22Rv1 (cell line): ENCODE measurements at regions not wholly inside any gene's neighbourhood (a gene's known extent, or its start where the extent isn't known, plus 50 kb on each side); places are given as distances from the start of the nearest gene placed in this dataset.

Experiments used
- ZFX ChIP-seq: fragments of 450-650 bp; IDR thresholded peaks from 2 replicates; pipeline ENCODE4 v1.6.1; 2017; ENCODE audit warnings: antibody characterized with exemption, borderline replicate concordance
- TF ChIP-seq, protein P1 (sequence below): fragments of 450-650 bp; IDR thresholded peaks from 2 replicates; pipeline ENCODE4 v1.5.1; 2017; ENCODE audit warnings: mild to moderate bottlenecking

DNA sequence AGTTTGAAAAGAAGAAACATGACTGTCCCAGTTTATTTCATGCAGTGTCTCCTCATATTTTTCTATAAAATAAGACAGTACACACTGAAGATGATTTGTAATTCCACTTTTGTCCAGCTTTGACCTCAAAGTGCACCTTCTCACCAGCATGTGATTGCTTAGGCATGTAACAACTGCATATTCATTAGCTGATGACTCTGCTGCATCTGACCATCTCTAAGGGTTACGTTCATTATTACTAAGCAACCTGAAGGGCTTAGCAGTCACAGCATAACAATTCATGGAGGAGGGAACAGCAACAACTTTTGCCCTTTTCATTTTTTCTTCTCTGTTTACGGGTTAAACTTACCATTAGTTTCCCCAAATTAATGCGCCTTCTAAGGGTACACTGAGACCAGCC, 330.6 kb upstream of the PIK3C3 start:
- TF ChIP-seq, protein P1, sequence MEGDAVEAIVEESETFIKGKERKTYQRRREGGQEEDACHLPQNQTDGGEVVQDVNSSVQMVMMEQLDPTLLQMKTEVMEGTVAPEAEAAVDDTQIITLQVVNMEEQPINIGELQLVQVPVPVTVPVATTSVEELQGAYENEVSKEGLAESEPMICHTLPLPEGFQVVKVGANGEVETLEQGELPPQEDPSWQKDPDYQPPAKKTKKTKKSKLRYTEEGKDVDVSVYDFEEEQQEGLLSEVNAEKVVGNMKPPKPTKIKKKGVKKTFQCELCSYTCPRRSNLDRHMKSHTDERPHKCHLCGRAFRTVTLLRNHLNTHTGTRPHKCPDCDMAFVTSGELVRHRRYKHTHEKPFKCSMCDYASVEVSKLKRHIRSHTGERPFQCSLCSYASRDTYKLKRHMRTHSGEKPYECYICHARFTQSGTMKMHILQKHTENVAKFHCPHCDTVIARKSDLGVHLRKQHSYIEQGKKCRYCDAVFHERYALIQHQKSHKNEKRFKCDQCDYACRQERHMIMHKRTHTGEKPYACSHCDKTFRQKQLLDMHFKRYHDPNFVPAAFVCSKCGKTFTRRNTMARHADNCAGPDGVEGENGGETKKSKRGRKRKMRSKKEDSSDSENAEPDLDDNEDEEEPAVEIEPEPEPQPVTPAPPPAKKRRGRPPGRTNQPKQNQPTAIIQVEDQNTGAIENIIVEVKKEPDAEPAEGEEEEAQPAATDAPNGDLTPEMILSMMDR = no peak
- no peak for TF ChIP-seq ZFX
